ENCODE measurements at regions not wholly inside any gene's neighbourhood (a gene's known extent, or its start where the extent isn't known, plus 50 kb on each side); places are given as distances from the start of the nearest gene placed in this dataset.

GRCh38 chr1:115429884-115430283, 91.8 kb upstream of the NGF start:
- 90 to 92% methylated on average over 2 of the region's 2 CpGs for WGBS, 2 donors
- Histone ChIP-seq H3K4me3 (no peak overlapping the region), H3K27ac (no peak overlapping the region), H3K4me1 (peaks cover 17% of the 10 kb centered on the region), H3K9me3 (no peaks in the 10 kb centered on the region), H3K36me3 (ENCODE audit: low read depth, missing control alignments) (no peaks in the 10 kb centered on the region), H3K27me3 (no peaks in the 10 kb centered on the region)
- DNase-seq = no peak
- intact Hi-C loops (cut with DNase I; ENCODE audit: low total_unique reads) = no loop called here
- TF ChIP-seq, protein P1, sequence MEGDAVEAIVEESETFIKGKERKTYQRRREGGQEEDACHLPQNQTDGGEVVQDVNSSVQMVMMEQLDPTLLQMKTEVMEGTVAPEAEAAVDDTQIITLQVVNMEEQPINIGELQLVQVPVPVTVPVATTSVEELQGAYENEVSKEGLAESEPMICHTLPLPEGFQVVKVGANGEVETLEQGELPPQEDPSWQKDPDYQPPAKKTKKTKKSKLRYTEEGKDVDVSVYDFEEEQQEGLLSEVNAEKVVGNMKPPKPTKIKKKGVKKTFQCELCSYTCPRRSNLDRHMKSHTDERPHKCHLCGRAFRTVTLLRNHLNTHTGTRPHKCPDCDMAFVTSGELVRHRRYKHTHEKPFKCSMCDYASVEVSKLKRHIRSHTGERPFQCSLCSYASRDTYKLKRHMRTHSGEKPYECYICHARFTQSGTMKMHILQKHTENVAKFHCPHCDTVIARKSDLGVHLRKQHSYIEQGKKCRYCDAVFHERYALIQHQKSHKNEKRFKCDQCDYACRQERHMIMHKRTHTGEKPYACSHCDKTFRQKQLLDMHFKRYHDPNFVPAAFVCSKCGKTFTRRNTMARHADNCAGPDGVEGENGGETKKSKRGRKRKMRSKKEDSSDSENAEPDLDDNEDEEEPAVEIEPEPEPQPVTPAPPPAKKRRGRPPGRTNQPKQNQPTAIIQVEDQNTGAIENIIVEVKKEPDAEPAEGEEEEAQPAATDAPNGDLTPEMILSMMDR (IDR thresholded peaks at IDR 0.05) = no peak
- no peak for TF ChIP-seq POLR2A (IDR thresholded peaks at IDR 0.05)

GRCh38 chr1:115429241-115429640, 91.2 kb upstream of the NGF start:
- no peaks in the 10 kb centered on the region for H3K9me3 ChIP-seq
- no peak overlapping the region for H3K27ac ChIP-seq
- H3K4me1 ChIP-seq = peaks cover 16% of the 10 kb centered on the region
- no peaks in the 10 kb centered on the region for H3K36me3 ChIP-seq (ENCODE audit: low read depth, missing control alignments)
- intact Hi-C loops (cut with DNase I; ENCODE audit: low total_unique reads) = no loop called here
- H3K27me3 ChIP-seq = no peaks in the 10 kb centered on the region
- no peak for DNase-seq
- WGBS, 2 donors = 89 to 95% methylated on average over 2 of the region's 2 CpGs
- no peak for TF ChIP-seq POLR2A (IDR thresholded peaks at IDR 0.05)
- TF ChIP-seq, protein P1 (IDR thresholded peaks at IDR 0.05) = no peak
- no peak overlapping the region for H3K4me3 ChIP-seq

DNA sequence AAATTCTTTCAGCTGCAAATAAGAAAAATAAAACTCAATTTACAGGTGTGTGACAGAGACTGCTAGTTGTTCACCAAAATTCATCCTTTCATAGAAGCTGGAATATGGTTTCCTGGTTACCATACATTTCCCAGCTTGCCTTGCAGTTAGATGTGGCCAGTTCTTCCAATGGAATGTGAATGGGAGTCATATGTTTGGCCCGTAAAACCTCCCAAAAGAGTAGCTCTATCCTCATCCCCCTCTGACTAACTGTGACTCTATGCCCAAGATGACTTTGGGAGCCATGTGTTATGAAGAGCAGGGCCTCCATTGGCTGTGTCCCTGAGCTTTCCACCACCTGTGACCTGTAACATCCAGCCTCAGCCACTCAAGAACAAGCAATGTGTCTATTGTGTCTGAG, 90.6 kb upstream of the NGF start:
- no peak for TF ChIP-seq POLR2A (IDR thresholded peaks at IDR 0.05)
- TF ChIP-seq, protein P1 (IDR thresholded peaks at IDR 0.05) = no peak
- intact Hi-C loops (cut with DNase I; ENCODE audit: low total_unique reads) = no loop called here
- Histone ChIP-seq H3K9me3 (no peaks in the 10 kb centered on the region), H3K27ac (no peak overlapping the region), H3K36me3 (ENCODE audit: low read depth, missing control alignments) (no peaks in the 10 kb centered on the region), H3K4me3 (no peak overlapping the region), H3K27me3 (no peaks in the 10 kb centered on the region), H3K4me1 (peaks cover 11% of the 10 kb centered on the region)
- no peak for DNase-seq
- 96 to 100% methylated on average over 1 of the region's 1 CpG for WGBS, 2 donors

- no peak overlapping the region for H3K27ac ChIP-seq
- H3K4me3 ChIP-seq = no peak overlapping the region
- TF ChIP-seq POLR2A (IDR thresholded peaks at IDR 0.05) = no peak
- TF ChIP-seq, protein P1 (IDR thresholded peaks at IDR 0.05) = no peak
- H3K9me3 ChIP-seq = no peaks in the 10 kb centered on the region
- peaks cover 6% of the 10 kb centered on the region for H3K4me1 ChIP-seq
- intact Hi-C loops (cut with DNase I; ENCODE audit: low total_unique reads) = no loop called here
- 89 to 100% methylated on average over 2 of the region's 2 CpGs for WGBS, 2 donors
- H3K36me3 ChIP-seq (ENCODE audit: low read depth, missing control alignments) = no peaks in the 10 kb centered on the region
- DNase-seq = no peak
- no peaks in the 10 kb centered on the region for H3K27me3 ChIP-seq
Measured at GRCh38 chr1:115428256-115428655, 90.2 kb upstream of the NGF start.

GRCh38 chr1:115426956-115427355, 88.9 kb upstream of the NGF start:
- DNase-seq = no peak
- intact Hi-C loops (cut with DNase I; ENCODE audit: low total_unique reads) = no loop called here
- Histone ChIP-seq H3K9me3 (no peaks in the 10 kb centered on the region), H3K36me3 (ENCODE audit: low read depth, missing control alignments) (no peaks in the 10 kb centered on the region), H3K4me3 (no peak overlapping the region), H3K27ac (peak overlapping the region in 1 of 2 donors; percentile 9), H3K4me1 (peaks cover 6% of the 10 kb centered on the region), H3K27me3 (no peaks in the 10 kb centered on the region)
- WGBS, 2 donors = 82 to 87% methylated on average over 5 of the region's 5 CpGs
- TF ChIP-seq, protein P1 (IDR thresholded peaks at IDR 0.05) = no peak
- TF ChIP-seq POLR2A (IDR thresholded peaks at IDR 0.05) = no peak
